WERI-Rb-1 (cell line): ENCODE measurements at regions not wholly inside any gene's neighbourhood (a gene's known extent, or its start where the extent isn't known, plus 50 kb on each side); places are given as distances from the start of the nearest gene placed in this dataset.
A peak's percentile ranks its signal among the peaks of the same experiment; 100 is the strongest.

Source experiments
- DNase-seq: peaks from one replicate; pipeline ENCODE4 v3.0.0-alpha.2; 2020
- H3K27ac ChIP-seq: fragments of 250-450 bp; sonication (Bioruptor Pico); 2 replicates; pipeline ENCODE4 v1.5.1; 2020; ENCODE audit warnings: mild to moderate bottlenecking, moderate library complexity
- H3K27me3 ChIP-seq: fragments of 250-450 bp; sonication (Bioruptor Pico); 2 replicates; pipeline ENCODE4 v1.5.1; 2021; ENCODE audit warnings: mild to moderate bottlenecking, low read depth, moderate library complexity; ENCODE audit not compliant: insufficient read depth, severe bottlenecking
- H3K36me3 ChIP-seq: fragments of 250-450 bp; sonication (Bioruptor Pico); 2 replicates; pipeline ENCODE4 v1.5.1; 2020; ENCODE audit warnings: mild to moderate bottlenecking, moderate library complexity
- H3K4me3 ChIP-seq: 2 replicates; pipeline ENCODE4 v1.5.1; 2011; ENCODE audit warnings: low read depth, mild to moderate bottlenecking, control low read depth, low read length
- H3K9me3 ChIP-seq: fragments of 250-450 bp; sonication (Bioruptor Pico); 2 replicates; pipeline ENCODE4 v1.5.1; 2021; ENCODE audit warnings: mild to moderate bottlenecking, moderate library complexity; ENCODE audit not compliant: severe bottlenecking
- CTCF ChIP-seq: IDR thresholded peaks from 2 replicates; pipeline ENCODE4 v1.5.1; 2011; ENCODE audit warnings: low read depth, mild to moderate bottlenecking, control low read depth, inconsistent platforms, low read length

DNA sequence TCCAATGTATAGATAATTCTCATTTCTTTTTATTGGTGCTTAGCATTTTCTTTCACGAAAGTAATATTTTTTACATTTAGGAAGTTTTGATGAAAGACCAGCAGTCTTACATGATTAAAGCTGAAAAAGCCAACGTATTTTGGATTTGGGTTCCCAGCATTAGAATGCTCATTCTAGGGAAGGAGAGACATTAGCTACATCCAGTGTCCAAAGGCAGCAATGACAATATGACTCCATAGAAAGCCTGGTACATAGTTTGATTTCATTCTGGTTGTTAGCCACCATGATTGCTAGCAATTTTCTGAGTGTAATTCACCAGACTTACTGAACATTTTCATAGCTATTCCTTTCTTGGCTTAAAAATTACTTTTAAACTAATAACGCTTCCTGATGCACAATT, 1397.5 kb downstream of the PCDH7 start:
- H3K36me3 ChIP-seq: no peaks in the 10 kb centered on the region
- no peak overlapping the region for H3K4me3 ChIP-seq
- TF ChIP-seq CTCF: peak; percentile 65
- H3K9me3 ChIP-seq: no peaks in the 10 kb centered on the region
- no peak overlapping the region for H3K27ac ChIP-seq
- DNase-seq: no peak
- H3K27me3 ChIP-seq: no peaks in the 10 kb centered on the region

DNA sequence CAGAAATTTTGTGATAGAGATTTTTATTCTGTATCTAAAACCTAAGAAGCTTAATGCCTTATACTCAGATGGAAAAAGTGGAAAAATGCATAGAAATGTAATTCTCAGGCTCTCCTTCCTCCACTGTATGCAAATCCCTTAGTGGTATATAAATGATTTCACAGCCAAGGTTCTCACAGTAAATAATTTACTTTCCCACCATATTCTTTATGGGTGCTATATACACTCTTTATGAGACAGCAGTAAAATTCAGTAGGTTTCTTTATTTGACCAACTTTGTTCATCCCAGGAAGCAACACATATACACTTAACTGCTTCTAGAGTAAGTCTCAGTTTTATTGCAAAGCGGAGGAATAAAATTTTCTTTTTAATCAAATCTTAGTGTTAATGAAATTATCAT, 1399.7 kb downstream of the PCDH7 start:
- no peak for DNase-seq
- Histone ChIP-seq H3K36me3 (no peaks in the 10 kb centered on the region), H3K9me3 (no peaks in the 10 kb centered on the region), H3K27me3 (no peaks in the 10 kb centered on the region), H3K27ac (no peak overlapping the region), H3K4me3 (no peak overlapping the region)
- no peak for TF ChIP-seq CTCF

DNA sequence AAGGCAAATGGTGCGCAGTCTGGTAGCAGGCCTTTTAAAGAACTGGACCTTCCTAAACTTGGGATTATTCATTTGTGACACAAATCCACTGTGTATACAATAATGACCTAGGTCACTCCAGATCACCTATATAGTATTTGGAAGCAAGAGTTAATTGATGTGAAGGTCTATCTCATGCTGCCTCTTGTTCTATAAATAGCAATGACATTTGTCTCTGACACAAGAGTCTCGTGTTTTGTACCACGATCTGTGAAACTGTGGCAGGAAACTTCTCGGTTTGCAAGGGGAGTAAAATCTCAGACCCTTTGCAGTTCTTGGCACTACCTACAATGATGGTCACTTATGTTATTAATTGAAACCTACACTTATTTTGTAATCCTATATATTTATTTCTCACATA, 1408.4 kb downstream of the PCDH7 start:
- Histone ChIP-seq H3K27ac (no peak overlapping the region), H3K36me3 (no peaks in the 10 kb centered on the region), H3K4me3 (no peak overlapping the region), H3K27me3 (no peaks in the 10 kb centered on the region), H3K9me3 (no peaks in the 10 kb centered on the region)
- no peak for TF ChIP-seq CTCF
- no peak for DNase-seq

DNA sequence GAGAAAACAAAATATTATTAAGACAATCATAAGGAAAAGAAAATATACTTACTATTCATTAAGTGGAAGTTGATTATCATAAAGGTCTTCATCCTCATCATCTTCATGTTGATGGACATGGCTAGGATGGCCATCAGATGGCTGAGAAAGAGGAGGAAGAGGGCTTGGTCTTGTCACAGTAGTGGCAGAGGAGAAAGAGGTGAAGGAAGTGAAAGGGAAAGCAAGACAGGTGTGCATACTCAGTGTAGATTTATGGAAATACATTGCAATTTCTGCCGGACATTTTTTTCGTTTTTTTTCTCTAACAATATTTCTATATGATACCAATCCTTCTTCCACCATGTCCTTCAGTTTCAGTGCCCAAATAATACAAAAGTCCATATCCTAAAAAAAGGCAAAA, 1409.8 kb downstream of the PCDH7 start:
- no peak for TF ChIP-seq CTCF

DNA sequence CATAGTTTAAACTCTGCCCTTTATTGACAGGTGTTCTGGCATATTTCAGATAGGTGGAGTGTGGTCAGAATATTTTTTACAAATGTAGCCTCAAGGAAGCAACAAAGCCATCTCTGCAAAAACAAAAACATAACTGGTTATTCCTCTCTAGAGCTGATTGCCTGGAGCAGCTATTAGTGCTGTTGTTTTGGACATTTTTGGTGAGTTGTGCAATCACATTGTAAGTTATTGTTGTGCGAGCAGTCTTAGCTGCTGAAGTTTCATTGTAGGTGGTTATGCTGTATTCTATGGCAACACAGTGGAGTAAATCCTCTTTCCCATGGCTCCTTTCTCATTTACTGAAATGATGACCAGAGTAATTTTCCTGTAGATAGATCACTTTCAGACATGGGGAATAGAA, 1413.0 kb downstream of the PCDH7 start:
- Histone ChIP-seq H3K27me3 (no peaks in the 10 kb centered on the region), H3K36me3 (no peaks in the 10 kb centered on the region), H3K27ac (no peak overlapping the region), H3K9me3 (no peaks in the 10 kb centered on the region), H3K4me3 (no peak overlapping the region)
- no peak for DNase-seq
- no peak for TF ChIP-seq CTCF

More for the DNA sequence above, 1409.8 kb downstream of the PCDH7 start:
- no peaks in the 10 kb centered on the region for H3K36me3 ChIP-seq
- no peak overlapping the region for H3K27ac ChIP-seq
- H3K9me3 ChIP-seq: no peaks in the 10 kb centered on the region
- H3K27me3 ChIP-seq: no peaks in the 10 kb centered on the region
- no peak overlapping the region for H3K4me3 ChIP-seq
- no peak for DNase-seq

DNA sequence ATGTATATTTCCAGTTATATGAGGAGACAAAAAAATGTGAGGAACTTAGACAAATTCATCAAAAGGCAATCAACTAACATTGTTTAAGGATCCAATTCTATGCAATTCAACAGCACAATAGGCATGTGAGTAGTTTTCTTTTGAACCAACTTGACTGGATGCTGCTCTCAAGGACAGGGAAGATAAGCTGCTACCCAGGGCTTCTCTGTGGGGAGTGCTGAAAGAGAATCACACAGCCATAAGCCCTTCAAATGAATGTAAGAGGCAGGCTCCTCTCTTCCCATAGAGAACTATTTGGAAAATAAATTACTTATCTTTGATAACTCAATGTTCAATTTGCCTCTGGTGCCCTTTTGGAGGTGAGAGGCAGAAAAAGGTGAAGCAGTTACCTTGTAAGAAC, 1413.6 kb downstream of the PCDH7 start:
- Histone ChIP-seq H3K9me3 (no peaks in the 10 kb centered on the region), H3K27ac (no peak overlapping the region), H3K4me3 (no peak overlapping the region), H3K27me3 (no peaks in the 10 kb centered on the region), H3K36me3 (no peaks in the 10 kb centered on the region)
- no peak for TF ChIP-seq CTCF
- no peak for DNase-seq
